ENCODE measurements at regions not wholly inside any gene's neighbourhood (a gene's known extent, or its start where the extent isn't known, plus 50 kb on each side); places are given as distances from the start of the nearest gene placed in this dataset.
"Not testable (repeated sequence)": the region's sequence is repeated elsewhere in the genome, so short reads cannot be mapped to it uniquely, and the experiment has no call there.

GRCh38 chr12:127984386-127985055 lies 282.4 kb upstream of the TMEM132C start:
- no peak for DNase-seq (ENCODE audit: low read depth in 2 of 2)

GRCh38 chr12:127987199-127987901 lies 279.6 kb upstream of the TMEM132C start:
- DNase-seq (ENCODE audit: low read depth in 2 of 2): no peak

- no peak for DNase-seq (ENCODE audit: low read depth in 2 of 2)
Observed at GRCh38 chr12:127991485-127991884, 275.5 kb upstream of the TMEM132C start.

- DNase-seq (ENCODE audit: low read depth in 2 of 2): no peak
Observed at GRCh38 chr12:127998988-127999387, 268.0 kb upstream of the TMEM132C start.

GRCh38 chr12:128004383-128004938 lies 262.5 kb upstream of the TMEM132C start:
- no peak for DNase-seq (ENCODE audit: low read depth in 2 of 2)

- no peak for DNase-seq (ENCODE audit: low read depth in 2 of 2)
Observed at GRCh38 chr12:128007250-128007649, 259.7 kb upstream of the TMEM132C start.

GRCh38 chr12:128008341-128008740 lies 258.6 kb upstream of the TMEM132C start:
- DNase-seq (ENCODE audit: low read depth in 2 of 2): no peak

- no peak for DNase-seq (ENCODE audit: low read depth in 2 of 2)
Observed at GRCh38 chr12:128009108-128009507, 257.9 kb upstream of the TMEM132C start.

GRCh38 chr12:128012110-128012509 lies 254.9 kb upstream of the TMEM132C start:
- no peak for DNase-seq (ENCODE audit: low read depth in 2 of 2)

- DNase-seq (ENCODE audit: low read depth in 2 of 2): no peak
Observed at GRCh38 chr12:128015276-128015675, 251.7 kb upstream of the TMEM132C start.

- DNase-seq (ENCODE audit: low read depth in 2 of 2): no peak
Observed at GRCh38 chr12:128018067-128018466, 248.9 kb upstream of the TMEM132C start.

- no peak for DNase-seq (ENCODE audit: low read depth in 2 of 2)
Observed at GRCh38 chr12:128019996-128020544, 246.9 kb upstream of the TMEM132C start.

- no peak for DNase-seq (ENCODE audit: low read depth in 2 of 2)
Observed at GRCh38 chr12:128021561-128021960, 245.4 kb upstream of the TMEM132C start.

- no peak for DNase-seq (ENCODE audit: low read depth in 2 of 2)
Observed at GRCh38 chr12:128025589-128026245, 241.3 kb upstream of the TMEM132C start.

GRCh38 chr12:128026696-128027574 lies 240.0 kb upstream of the TMEM132C start:
- DNase-seq (ENCODE audit: low read depth in 2 of 2): no peak

- DNase-seq (ENCODE audit: low read depth in 2 of 2): no peak
Observed at GRCh38 chr12:128033473-128033872, 233.5 kb upstream of the TMEM132C start.

- no peak for DNase-seq (ENCODE audit: low read depth in 2 of 2)
Observed at GRCh38 chr12:128040971-128041370, 226.0 kb upstream of the TMEM132C start.

- DNase-seq (ENCODE audit: low read depth in 2 of 2): not testable (repeated sequence)
Observed at GRCh38 chr12:128042283-128042682, 224.7 kb upstream of the TMEM132C start.

GRCh38 chr12:128042825-128043224 lies 224.1 kb upstream of the TMEM132C start:
- no peak for DNase-seq (ENCODE audit: low read depth in 2 of 2)

GRCh38 chr12:128043317-128043716 lies 223.7 kb upstream of the TMEM132C start:
- DNase-seq (ENCODE audit: low read depth in 2 of 2): no peak

Measured in stimulated activated CD8-positive, alpha-beta memory T cell treated with anti-CD3 and anti-CD28 coated beads, Interleukin-2, amount 100 ng/mL, for 48 hours (primary cell).